NOMO-1 (cell line): ENCODE measurements at regions not wholly inside any gene's neighbourhood (a gene's known extent, or its start where the extent isn't known, plus 50 kb on each side); places are given as distances from the start of the nearest gene placed in this dataset.
A peak's percentile ranks its signal among the peaks of the same experiment; 100 is the strongest.

ENCODE experiments used
- DNase-seq, 2 experiments: peaks; one replicate each; lab custom pipeline; 2025; ENCODE audit not compliant: unreplicated experiment in 2 of 2; lab: John Stamatoyannopoulos, UW

GRCh38 chr14:44029933-44030332, 477.1 kb downstream of the FSCB start:
- DNase-seq, result no peak

GRCh38 chr14:44027397-44027796, 479.7 kb downstream of the FSCB start:
- DNase-seq, result no peak

GRCh38 chr14:44010595-44010994, 496.5 kb downstream of the FSCB start:
- DNase-seq, result no peak

- no peak for DNase-seq
Measured at GRCh38 chr14:44010071-44010470, 497.0 kb downstream of the FSCB start.

GRCh38 chr14:44009642-44010041, 497.4 kb downstream of the FSCB start:
- no peak for DNase-seq

- DNase-seq, result no peak
Measured at GRCh38 chr14:43988989-43989388, 518.1 kb downstream of the FSCB start.

- DNase-seq, result no peak
Measured at GRCh38 chr14:43983721-43984120, 523.4 kb downstream of the FSCB start.

- no peak for DNase-seq
Measured at GRCh38 chr14:43981135-43981768, 525.8 kb downstream of the FSCB start.

GRCh38 chr14:43956741-43957140, 550.3 kb downstream of the FSCB start:
- DNase-seq, result no peak

- DNase-seq, result no peak
Measured at GRCh38 chr14:43949400-43949799, 557.7 kb downstream of the FSCB start.

GRCh38 chr14:43939836-43940235, 567.2 kb downstream of the FSCB start:
- no peak for DNase-seq

- DNase-seq, result no peak
Measured at GRCh38 chr14:43938588-43939281, 568.3 kb downstream of the FSCB start.

- no peak for DNase-seq
Measured at GRCh38 chr14:43937001-43937400, 570.1 kb downstream of the FSCB start.

- DNase-seq, result no peak
Measured at GRCh38 chr14:43934102-43934501, 573.0 kb downstream of the FSCB start.

- no peak for DNase-seq
Measured at GRCh38 chr14:43914041-43914693, 592.9 kb downstream of the FSCB start.

- DNase-seq, result no peak
Measured at GRCh38 chr14:43903209-43903608, 603.9 kb downstream of the FSCB start.

GRCh38 chr14:43901911-43902673, 605.0 kb downstream of the FSCB start:
- DNase-seq, result no peak

GRCh38 chr14:43900173-43900655, 606.9 kb downstream of the FSCB start:
- no peak for DNase-seq

GRCh38 chr14:43898687-43899086, 608.4 kb downstream of the FSCB start:
- no peak for DNase-seq

GRCh38 chr14:43896044-43896443, 611.0 kb downstream of the FSCB start:
- DNase-seq, result no peak

GRCh38 chr14:43894534-43894933, 612.5 kb downstream of the FSCB start:
- peak in 1 of 2 experiments; percentile 4 for DNase-seq
